NT2/D1 (cell line): ENCODE measurements at regions not wholly inside any gene's neighbourhood (a gene's known extent, or its start where the extent isn't known, plus 50 kb on each side); places are given as distances from the start of the nearest gene placed in this dataset.

Experiments used
- DNase-seq: peaks from one replicate; pipeline ENCODE4 v3.0.0-alpha.2; 2011; ENCODE audit warnings: low read depth, low spot score
- H3K27me3 ChIP-seq: 2 replicates; pipeline ENCODE4 v1.6.0; 2011; ENCODE audit warnings: mild to moderate bottlenecking; ENCODE audit not compliant: insufficient read length, insufficient read depth
- H3K36me3 ChIP-seq: 2 replicates; pipeline ENCODE4 v1.6.1; 2011; ENCODE audit warnings: mild to moderate bottlenecking, low read length, mixed read lengths; ENCODE audit not compliant: insufficient read depth, insufficient read length
- H3K4me1 ChIP-seq: 2 replicates; pipeline ENCODE4 v1.5.1; 2011; ENCODE audit not compliant: insufficient read depth, insufficient read length
- H3K4me3 ChIP-seq: 2 replicates; pipeline ENCODE4 v1.5.1; 2011; ENCODE audit warnings: low read depth; ENCODE audit not compliant: insufficient read length
- H3K9ac ChIP-seq: 2 replicates; pipeline ENCODE4 v1.6.0; 2011; ENCODE audit warnings: low read depth; ENCODE audit not compliant: insufficient read length
- H3K9me3 ChIP-seq: 2 replicates; pipeline ENCODE4 v1.5.1; 2011; ENCODE audit warnings: mild to moderate bottlenecking, low read length; ENCODE audit not compliant: insufficient read depth
- SUZ12 ChIP-seq: IDR thresholded peaks from 2 replicates; pipeline ENCODE4 v1.6.1; 2011; ENCODE audit not compliant: insufficient read length, insufficient read depth; ENCODE audit errors: extremely low read depth
- YY1 ChIP-seq: IDR thresholded peaks from 2 replicates; pipeline ENCODE4 v1.6.1; 2011; ENCODE audit not compliant: insufficient read length, insufficient read depth
- ZNF274 ChIP-seq: IDR thresholded peaks from 2 replicates; pipeline ENCODE4 v1.6.1; 2011; ENCODE audit warnings: mild to moderate bottlenecking, low read depth, low read length

DNA sequence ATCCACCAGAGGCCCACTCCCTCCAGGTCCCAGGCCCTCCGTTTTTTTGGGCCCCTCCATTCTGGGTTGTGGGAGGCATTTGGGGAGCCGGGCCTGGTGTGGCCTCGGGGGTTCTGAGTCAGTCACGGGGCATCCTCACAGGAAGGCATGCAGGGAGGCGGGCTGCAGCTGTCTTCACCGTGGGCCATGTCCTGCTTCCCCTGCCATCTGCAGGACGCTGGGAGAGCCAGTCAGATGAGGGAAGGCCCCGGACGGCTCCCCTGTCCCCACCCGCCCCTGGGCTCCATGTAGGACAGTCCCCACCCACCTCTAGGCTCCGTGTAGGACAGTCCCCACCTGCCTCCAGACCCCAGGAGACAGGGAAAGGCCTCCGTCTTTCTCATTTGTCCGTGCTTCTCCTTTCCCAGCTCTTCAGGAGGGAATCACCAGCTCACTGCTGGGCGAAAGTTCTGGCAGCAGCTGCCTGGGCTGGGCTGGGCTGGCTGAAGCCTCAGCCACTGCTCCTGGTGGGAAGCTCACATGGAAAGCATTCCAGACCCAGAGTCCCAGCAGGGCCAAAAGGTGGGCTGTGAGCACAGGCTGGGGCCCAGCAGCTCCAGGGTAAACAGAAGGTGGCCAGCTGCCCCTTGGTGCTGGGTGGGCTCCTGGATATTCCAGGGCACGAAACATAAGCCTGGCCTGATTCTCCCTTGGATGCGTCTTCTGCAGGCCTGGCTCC lies 217.8 kb downstream of the KIF26A start:
- DNase-seq, result no peak
- no peak overlapping the region for H3K9ac ChIP-seq
- H3K27me3 ChIP-seq, result no peaks in the 10 kb centered on the region
- 0 out of 2 replicates have a peak, but pooled peaks cover 4% of the 10 kb centered on the region for H3K9me3 ChIP-seq
- peaks cover 4% of the 10 kb centered on the region for H3K4me1 ChIP-seq
- no peak overlapping the region for H3K4me3 ChIP-seq
- H3K36me3 ChIP-seq, result no peaks in the 10 kb centered on the region
- no peak for TF ChIP-seq YY1
- no peak for TF ChIP-seq SUZ12
- no peak for TF ChIP-seq ZNF274

DNA sequence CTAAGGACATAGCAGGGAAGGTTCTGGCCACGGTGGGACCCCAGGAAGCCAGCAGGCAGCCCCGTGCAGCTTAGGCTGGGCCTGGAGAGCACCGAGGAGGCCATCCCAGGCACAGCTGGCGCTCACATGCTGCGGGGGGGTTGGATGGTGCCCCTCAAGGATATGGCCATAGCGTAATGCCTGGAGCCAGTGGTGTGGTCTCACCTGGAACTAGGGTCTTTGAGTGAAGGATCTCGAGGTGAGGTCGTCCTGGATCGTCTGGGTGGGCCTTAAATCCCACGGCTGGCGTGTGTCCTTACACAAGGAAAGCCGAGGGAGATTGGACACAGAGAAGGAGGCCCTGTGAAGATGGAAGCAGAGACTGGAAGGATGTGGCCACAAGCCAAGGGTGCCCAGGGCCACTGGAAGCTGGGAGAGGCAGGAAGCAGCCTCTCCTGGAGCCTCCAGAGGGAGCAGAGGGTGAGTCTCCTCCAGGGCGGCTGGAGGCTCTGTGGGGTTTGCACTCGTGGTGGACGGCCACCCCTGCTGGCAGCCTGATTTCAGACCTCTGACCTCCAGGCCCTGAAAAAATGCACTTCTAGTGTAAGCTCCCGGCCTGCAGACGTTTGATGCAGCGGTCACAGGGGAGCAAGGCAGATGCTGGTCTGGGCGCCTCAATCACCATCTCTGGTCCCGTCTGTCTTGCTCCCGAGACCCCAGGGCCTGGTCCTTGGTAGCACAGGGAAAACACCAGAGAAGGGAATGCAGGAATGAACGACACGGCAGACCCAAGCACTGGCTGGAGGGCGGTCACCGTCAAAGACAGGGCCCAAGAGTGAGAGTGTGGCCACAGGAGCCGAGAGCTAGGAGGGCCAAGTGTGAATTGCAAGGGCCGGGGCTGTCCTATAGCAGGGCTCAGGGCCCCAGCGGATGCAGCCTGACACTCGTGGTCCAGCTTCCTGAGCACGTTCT lies 218.6 kb downstream of the KIF26A start:
- no peak for DNase-seq
- H3K9me3 ChIP-seq, result 0 out of 2 replicates have a peak, but pooled peaks cover 4% of the 10 kb centered on the region
- TF ChIP-seq SUZ12, result no peak
- no peak for TF ChIP-seq YY1
- no peak for TF ChIP-seq ZNF274
- no peak overlapping the region for H3K9ac ChIP-seq
- no peaks in the 10 kb centered on the region for H3K27me3 ChIP-seq
- H3K4me1 ChIP-seq, result peaks cover 4% of the 10 kb centered on the region
- no peaks in the 10 kb centered on the region for H3K36me3 ChIP-seq
- H3K4me3 ChIP-seq, result no peak overlapping the region

DNA sequence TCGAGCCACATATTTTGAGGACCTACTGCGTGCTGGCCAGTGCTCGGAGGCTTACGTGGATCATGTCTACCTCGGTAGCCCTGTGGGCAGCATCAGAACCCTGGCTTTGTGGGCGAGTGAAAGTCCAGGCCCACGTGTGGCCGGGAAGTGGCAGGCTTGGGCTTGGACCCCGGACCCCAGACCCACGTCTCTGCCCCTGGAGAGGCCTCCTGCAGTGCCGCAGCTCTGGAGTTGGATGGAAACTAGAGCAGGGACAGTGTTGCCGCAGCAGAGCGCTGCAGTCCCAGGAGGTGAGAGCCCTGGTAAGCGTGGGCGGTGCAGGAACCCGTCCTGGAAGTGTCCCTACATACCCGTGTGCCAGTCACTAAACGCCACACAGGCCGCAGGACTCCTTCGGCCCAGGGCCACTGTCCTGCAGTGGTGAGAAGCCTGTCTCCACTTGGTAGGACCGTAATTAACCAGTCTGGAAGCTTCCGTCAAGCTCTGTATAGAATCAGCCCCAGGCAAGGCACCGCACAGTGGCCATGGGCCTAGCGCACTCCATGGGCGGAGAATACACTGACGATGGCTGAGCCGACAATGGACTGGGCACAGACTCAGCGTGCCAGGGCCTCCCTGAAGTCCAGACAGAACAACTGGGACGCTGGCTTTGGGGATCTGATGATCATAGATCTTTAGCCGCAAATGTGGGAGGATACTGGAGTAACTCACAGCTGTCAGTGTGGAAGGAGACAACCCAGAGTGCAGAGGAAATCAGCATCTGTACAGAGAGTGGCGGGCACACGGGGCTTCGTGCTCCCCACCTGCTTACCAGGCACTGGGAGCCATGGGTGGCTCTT lies 219.5 kb downstream of the KIF26A start:
- DNase-seq, result no peak
- Histone ChIP-seq H3K9me3 (no peaks in the 10 kb centered on the region), H3K9ac (no peak overlapping the region), H3K4me3 (no peak overlapping the region), H3K36me3 (no peaks in the 10 kb centered on the region), H3K4me1 (peaks cover 4% of the 10 kb centered on the region), H3K27me3 (no peaks in the 10 kb centered on the region)
- TF ChIP-seq SUZ12 (no peak), ZNF274 (no peak)

DNA sequence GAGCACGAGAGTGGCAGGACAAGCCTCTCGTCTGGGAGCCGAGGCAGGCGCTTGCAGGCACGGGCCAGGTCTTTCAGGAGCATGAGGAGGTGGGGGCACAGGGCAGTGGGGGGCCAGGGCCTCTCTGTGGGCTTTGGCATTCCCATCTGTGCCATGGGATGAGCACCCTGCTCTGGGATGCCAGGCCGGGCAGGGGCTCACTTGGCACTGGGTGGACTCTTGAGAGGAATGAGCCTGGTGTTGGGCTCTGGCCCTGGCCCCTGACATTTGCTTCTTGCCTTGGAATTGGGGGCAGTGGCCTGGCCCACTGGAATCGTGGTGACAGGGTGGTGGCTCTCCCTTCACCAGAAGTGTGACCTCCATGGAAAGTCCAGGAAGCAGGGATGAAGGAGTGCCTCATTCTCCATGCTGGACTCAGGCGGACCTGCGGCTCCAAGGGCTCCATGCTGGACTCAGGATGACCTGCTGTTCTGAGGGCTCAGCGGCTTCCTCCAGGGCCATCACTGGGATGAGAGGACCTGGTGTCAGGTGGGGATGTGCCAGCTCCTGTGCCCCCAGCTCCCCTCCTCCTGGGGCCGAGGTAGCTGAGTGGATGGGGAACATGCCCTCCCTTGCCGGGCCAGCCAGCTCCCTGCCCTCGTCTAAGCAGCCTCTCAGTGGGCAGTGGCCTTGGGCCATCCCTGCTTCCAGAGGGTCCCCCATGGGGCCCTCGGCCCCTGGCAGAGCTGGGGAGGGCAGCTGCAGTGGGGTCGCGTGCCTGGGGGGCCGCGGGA lies 220.3 kb downstream of the KIF26A start:
- H3K36me3 ChIP-seq, result no peaks in the 10 kb centered on the region
- DNase-seq, result no peak

DNA sequence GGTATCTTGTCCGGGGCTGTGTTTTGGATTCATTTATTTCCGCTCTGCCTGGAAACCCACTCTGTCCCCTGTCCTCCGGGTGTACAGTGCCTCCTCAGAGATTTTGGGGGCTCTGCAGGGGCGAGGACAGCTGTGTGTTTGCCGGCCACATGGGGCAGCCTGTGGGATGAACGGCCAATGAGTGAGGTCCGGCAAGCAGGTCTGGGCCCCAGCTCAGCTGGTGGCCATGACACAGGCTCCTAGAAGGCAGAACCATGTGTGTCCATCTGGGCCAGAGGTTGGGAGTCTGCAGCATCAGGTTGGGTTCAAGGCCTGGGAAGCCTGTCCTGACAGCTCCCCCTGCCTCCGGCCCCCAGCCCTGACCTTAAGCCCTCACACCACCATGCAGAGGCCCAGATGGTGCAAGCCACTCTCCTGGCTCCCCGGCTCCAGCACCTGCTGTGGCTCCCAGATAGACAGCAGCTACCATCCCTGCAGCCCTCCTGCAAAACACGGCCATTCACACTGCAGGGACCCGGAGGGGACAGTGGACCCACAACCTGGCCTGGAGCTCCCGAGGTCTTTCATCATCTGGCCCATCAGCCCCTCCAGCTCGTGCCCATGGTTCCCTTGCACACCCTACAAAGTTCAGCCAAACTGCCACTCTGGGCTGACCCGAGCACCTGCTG lies 220.1 kb upstream of the C14orf180 start:
- Histone ChIP-seq H3K9me3 (no peaks in the 10 kb centered on the region), H3K36me3 (no peaks in the 10 kb centered on the region), H3K27me3 (no peaks in the 10 kb centered on the region), H3K4me3 (no peak overlapping the region), H3K4me1 (peaks cover 7% of the 10 kb centered on the region), H3K9ac (no peak overlapping the region)
- DNase-seq, result no peak
- TF ChIP-seq YY1 (no peak), SUZ12 (no peak), ZNF274 (no peak)

More for the DNA sequence above, 220.3 kb downstream of the KIF26A start:
- H3K9me3 ChIP-seq, result no peaks in the 10 kb centered on the region
- no peak for TF ChIP-seq ZNF274
- no peak for TF ChIP-seq SUZ12
- TF ChIP-seq YY1, result no peak
- no peaks in the 10 kb centered on the region for H3K27me3 ChIP-seq
- no peak overlapping the region for H3K9ac ChIP-seq
- peaks cover 4% of the 10 kb centered on the region for H3K4me1 ChIP-seq
- H3K4me3 ChIP-seq, result no peak overlapping the region

DNA sequence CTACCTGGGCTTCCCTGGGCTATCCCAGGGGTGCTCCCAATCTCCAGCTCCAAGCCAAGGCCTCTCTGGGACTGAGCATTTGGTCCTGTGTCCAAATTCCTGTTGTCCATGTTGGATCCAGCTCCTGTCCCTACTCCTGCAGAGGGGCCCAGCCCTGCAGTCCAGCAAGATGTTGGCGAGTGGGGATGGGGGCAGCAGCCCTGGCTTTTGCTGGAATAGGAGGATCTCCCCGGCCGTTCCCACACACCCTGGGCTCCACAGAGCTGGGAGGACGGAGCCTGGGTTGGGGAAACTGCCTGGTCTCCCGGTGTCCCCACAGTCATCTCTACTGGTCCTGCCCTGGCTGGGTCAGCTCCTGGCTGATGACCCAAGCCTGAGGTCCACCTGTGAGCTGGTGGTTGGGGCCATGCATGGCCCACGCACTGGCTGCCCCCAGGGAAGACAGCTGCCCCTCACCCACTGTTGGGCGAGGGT lies 219.6 kb upstream of the C14orf180 start:
- no peak for DNase-seq
- TF ChIP-seq SUZ12, result no peak
- H3K9me3 ChIP-seq, result 0 out of 2 replicates have a peak, but pooled peaks cover 3% of the 10 kb centered on the region

More for the DNA sequence above, 219.6 kb upstream of the C14orf180 start:
- Histone ChIP-seq H3K9ac (no peak overlapping the region), H3K36me3 (no peaks in the 10 kb centered on the region), H3K4me1 (peaks cover 7% of the 10 kb centered on the region), H3K27me3 (no peaks in the 10 kb centered on the region), H3K4me3 (no peak overlapping the region)
